ENCODE measurements at regions not wholly inside any gene's neighbourhood (a gene's known extent, or its start where the extent isn't known, plus 50 kb on each side); places are given as distances from the start of the nearest gene placed in this dataset.

GRCh38 chr14:53744857-53745256, 211.8 kb downstream of the BMP4 start:
- no peak for ATAC-seq
- Histone ChIP-seq H3K4me1 (no peaks in the 10 kb centered on the region), H3K9me3 (no peaks in the 10 kb centered on the region), H3K27ac (no peak overlapping the region), H3K27me3 (no peaks in the 10 kb centered on the region), H3K4me3 (no peak overlapping the region), H3K36me3 (no peaks in the 10 kb centered on the region)
- DNase-seq: no peak
- TF ChIP-seq CTCF (IDR thresholded peaks at IDR 0.05): no peak
- intact Hi-C loops (cut with DNase I): no loop called here

- Histone ChIP-seq H3K36me3 (no peaks in the 10 kb centered on the region), H3K9me3 (no peaks in the 10 kb centered on the region), H3K4me1 (no peaks in the 10 kb centered on the region), H3K4me3 (no peak overlapping the region), H3K27me3 (no peaks in the 10 kb centered on the region), H3K27ac (no peak overlapping the region)
- no peak for DNase-seq
- TF ChIP-seq CTCF (IDR thresholded peaks at IDR 0.05): no peak
- ATAC-seq: no peak
- intact Hi-C loops (cut with DNase I): no loop called here
Observed at GRCh38 chr14:53743371-53743770, 213.3 kb downstream of the BMP4 start.

- intact Hi-C loops (cut with DNase I): no loop called here
- Histone ChIP-seq H3K4me1 (no peaks in the 10 kb centered on the region), H3K9me3 (no peaks in the 10 kb centered on the region), H3K27me3 (no peaks in the 10 kb centered on the region), H3K27ac (no peak overlapping the region), H3K4me3 (no peak overlapping the region), H3K36me3 (no peaks in the 10 kb centered on the region)
- no peak for TF ChIP-seq CTCF (IDR thresholded peaks at IDR 0.05)
- DNase-seq (no peak), ATAC-seq (no peak)
Observed at GRCh38 chr14:53742233-53742620, 214.4 kb downstream of the BMP4 start.

- DNase-seq (no peak), ATAC-seq (no peak)
- no peaks in the 10 kb centered on the region for H3K4me1 ChIP-seq
- H3K27ac ChIP-seq: no peak overlapping the region
- no peak for TF ChIP-seq CTCF (IDR thresholded peaks at IDR 0.05)
- H3K27me3 ChIP-seq: no peaks in the 10 kb centered on the region
- H3K36me3 ChIP-seq: no peaks in the 10 kb centered on the region
- no peak overlapping the region for H3K4me3 ChIP-seq
- intact Hi-C loops (cut with DNase I): no loop called here
- no peaks in the 10 kb centered on the region for H3K9me3 ChIP-seq
Observed at GRCh38 chr14:53741479-53742232, 215.0 kb downstream of the BMP4 start.

GRCh38 chr14:53740570-53740969, 216.1 kb downstream of the BMP4 start:
- DNase-seq (no peak), ATAC-seq (no peak)

More at GRCh38 chr14:53740570-53740969, 216.1 kb downstream of the BMP4 start:
- H3K27me3 ChIP-seq: no peaks in the 10 kb centered on the region
- no peak for TF ChIP-seq CTCF (IDR thresholded peaks at IDR 0.05)
- intact Hi-C loops (cut with DNase I): no loop called here
- no peaks in the 10 kb centered on the region for H3K9me3 ChIP-seq
- H3K36me3 ChIP-seq: no peaks in the 10 kb centered on the region
- H3K4me1 ChIP-seq: no peaks in the 10 kb centered on the region
- no peak overlapping the region for H3K27ac ChIP-seq
- no peak overlapping the region for H3K4me3 ChIP-seq

Data from upper lobe of right lung (tissue), 1 donor.